Panc1 (cell line): ENCODE measurements at regions not wholly inside any gene's neighbourhood (a gene's known extent, or its start where the extent isn't known, plus 50 kb on each side); places are given as distances from the start of the nearest gene placed in this dataset.

Source experiments
- ATAC-seq: fragments of 200-7000 bp; cut with Tn5 transposase; 2 replicates; pipeline ENCODE4 v1.9.1; 2020; ENCODE audit warnings: mild to moderate bottlenecking, moderate library complexity
- BruUV-seq: library from RNA; stranded (reverse); fragments of 400-500 nt; replicated peaks from 2 replicates; lab custom pipeline; 2021; lab: Mats Ljungman, UMichigan
- CTCF ChIA-PET: fragments of 300-600 bp; sonication (Branson Sonifier 250); formaldehyde crosslinking; loops from one replicate; lab custom pipeline; 2022; ENCODE audit warnings: antibody characterized with exemption; lab: Charles Lee
- POLR2A ChIA-PET: fragments of 300-600 bp; sonication (Branson Sonifier 250); formaldehyde crosslinking; loops from one replicate; lab custom pipeline; 2022; ENCODE audit warnings: antibody characterized with exemption; lab: Charles Lee
- DNase-seq: peaks from one replicate; pipeline ENCODE4 v3.0.0-alpha.2; 2010; ENCODE audit warnings: low read depth, low spot score
- H3K27ac ChIP-seq: 2 replicates; pipeline ENCODE4 v1.5.1; 2011; ENCODE audit warnings: mild to moderate bottlenecking, low read length, inconsistent platforms
- H3K27me3 ChIP-seq: fragments of 200-500 bp; sonication (Bioruptor generic); 2 replicates; pipeline ENCODE4 v1.6.0; 2014; ENCODE audit warnings: low read length, inconsistent platforms; ENCODE audit not compliant: control insufficient read depth, insufficient read depth
- H3K36me3 ChIP-seq: fragments of 200-500 bp; sonication (Bioruptor generic); 2 replicates; pipeline ENCODE4 v1.5.1; 2014; ENCODE audit warnings: inconsistent platforms, mild to moderate bottlenecking, low read length, moderate library complexity; ENCODE audit not compliant: control insufficient read depth, insufficient read depth
- H3K4me1 ChIP-seq: 2 replicates; pipeline ENCODE4 v1.5.1; 2011; ENCODE audit warnings: inconsistent platforms, mild to moderate bottlenecking, low read length, moderate library complexity; ENCODE audit not compliant: control insufficient read depth, insufficient read depth
- H3K4me3 ChIP-seq, 2 experiments: 2 replicates each; pipeline ENCODE4 v1.5.1; 2011 to 2012; ENCODE audit warnings: low read depth in 2 of 2, low read length in 2 of 2, mild to moderate bottlenecking in 2 of 2, inconsistent platforms in 1 of 2, moderate library complexity in 1 of 2
- H3K9me3 ChIP-seq: fragments of 200-500 bp; sonication (Bioruptor generic); 2 replicates; pipeline ENCODE4 v1.5.1; 2014; ENCODE audit warnings: low read depth, mild to moderate bottlenecking, inconsistent platforms, low read length, moderate library complexity; ENCODE audit not compliant: control insufficient read depth, insufficient read depth
- POLR2AphosphoS5 ChIP-seq: IDR thresholded peaks from 2 replicates; pipeline ENCODE4 v1.6.1; 2012; ENCODE audit warnings: mild to moderate bottlenecking, low read depth, low read length, moderate library complexity
- REST ChIP-seq, 2 experiments: IDR thresholded peaks; 2 replicates each; pipeline ENCODE4 v1.6.1; 2011 to 2012; ENCODE audit warnings: low read depth in 2 of 2, control low read depth in 1 of 2, low read length in 1 of 2, mild to moderate bottlenecking in 1 of 2, moderate library complexity in 1 of 2; ENCODE audit not compliant: insufficient read depth in 1 of 2
- SIN3A ChIP-seq: IDR thresholded peaks from 2 replicates; pipeline ENCODE4 v1.6.1; 2012; ENCODE audit warnings: low read depth, mild to moderate bottlenecking, low read length, moderate library complexity, borderline replicate concordance; ENCODE audit not compliant: insufficient read depth
- TCF7L2 ChIP-seq: IDR thresholded peaks from 2 replicates; pipeline ENCODE4 v1.6.1; 2011; ENCODE audit warnings: mild to moderate bottlenecking, low read depth, low read length, inconsistent platforms
- in situ Hi-C: cut with HindIII; loops from 2 replicates; pipeline ENCODE4 v1.10.0; 2016; ENCODE audit warnings: low sequenced_read_pairs, low pct_unique_long_range_greater_than_20kb
- intact Hi-C: fragments of 100-400 bp; cut with micrococcal nuclease; formaldehyde crosslinking; loops from one replicate; pipeline ENCODE4 v1.10.0; 2022; ENCODE audit not compliant: unreplicated experiment
- TF ChIP-seq, protein P1 (sequence below): fragments of 450-650 bp; IDR thresholded peaks from 2 replicates; pipeline ENCODE4 v1.5.1; 2017; ENCODE audit warnings: mild to moderate bottlenecking

- no peak for TF ChIP-seq POLR2AphosphoS5
- TF ChIP-seq, protein P1, sequence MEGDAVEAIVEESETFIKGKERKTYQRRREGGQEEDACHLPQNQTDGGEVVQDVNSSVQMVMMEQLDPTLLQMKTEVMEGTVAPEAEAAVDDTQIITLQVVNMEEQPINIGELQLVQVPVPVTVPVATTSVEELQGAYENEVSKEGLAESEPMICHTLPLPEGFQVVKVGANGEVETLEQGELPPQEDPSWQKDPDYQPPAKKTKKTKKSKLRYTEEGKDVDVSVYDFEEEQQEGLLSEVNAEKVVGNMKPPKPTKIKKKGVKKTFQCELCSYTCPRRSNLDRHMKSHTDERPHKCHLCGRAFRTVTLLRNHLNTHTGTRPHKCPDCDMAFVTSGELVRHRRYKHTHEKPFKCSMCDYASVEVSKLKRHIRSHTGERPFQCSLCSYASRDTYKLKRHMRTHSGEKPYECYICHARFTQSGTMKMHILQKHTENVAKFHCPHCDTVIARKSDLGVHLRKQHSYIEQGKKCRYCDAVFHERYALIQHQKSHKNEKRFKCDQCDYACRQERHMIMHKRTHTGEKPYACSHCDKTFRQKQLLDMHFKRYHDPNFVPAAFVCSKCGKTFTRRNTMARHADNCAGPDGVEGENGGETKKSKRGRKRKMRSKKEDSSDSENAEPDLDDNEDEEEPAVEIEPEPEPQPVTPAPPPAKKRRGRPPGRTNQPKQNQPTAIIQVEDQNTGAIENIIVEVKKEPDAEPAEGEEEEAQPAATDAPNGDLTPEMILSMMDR, result no peak
- no peak for TF ChIP-seq TCF7L2
- no peak for TF ChIP-seq SIN3A
- TF ChIP-seq REST (IDR thresholded peaks at IDR 0.05; ENCODE audit: insufficient read depth in 1 of 2, low read depth in 2 of 2, low read length in 1 of 2), result no peak
- no peak for DNase-seq
- no peaks in the 10 kb centered on the region for H3K27me3 ChIP-seq
- in situ Hi-C loops (no loop called here), intact Hi-C loops (no loop called here)
- no peak for ATAC-seq
- H3K4me3 ChIP-seq, result no peak overlapping the region
- no peaks in the 10 kb centered on the region for H3K36me3 ChIP-seq
- H3K9me3 ChIP-seq, result no peaks in the 10 kb centered on the region
- no peak overlapping the region for H3K27ac ChIP-seq
- H3K4me1 ChIP-seq, result no peaks in the 10 kb centered on the region
- POLR2A ChIA-PET, result no interaction called here
- no TSS peak for BruUV-seq
- CTCF ChIA-PET, result no interaction called here
Measured at GRCh38 chr5:8766448-8766847, 779.4 kb downstream of the SEMA5A start.

GRCh38 chr5:8767111-8767510 lies 778.8 kb downstream of the SEMA5A start:
- Histone ChIP-seq H3K9me3 (no peaks in the 10 kb centered on the region), H3K4me1 (no peaks in the 10 kb centered on the region), H3K27ac (no peak overlapping the region), H3K27me3 (no peaks in the 10 kb centered on the region), H3K4me3 (no peak overlapping the region), H3K36me3 (no peaks in the 10 kb centered on the region)
- TF ChIP-seq, protein P1, result no peak
- TF ChIP-seq POLR2AphosphoS5 (no peak), SIN3A (no peak), TCF7L2 (no peak), REST (IDR thresholded peaks at IDR 0.05; ENCODE audit: insufficient read depth in 1 of 2, low read depth in 2 of 2, low read length in 1 of 2) (no peak)
- intact Hi-C loops (no loop called here), in situ Hi-C loops (no loop called here)
- POLR2A ChIA-PET, result no interaction called here
- no TSS peak for BruUV-seq
- DNase-seq, result no peak
- CTCF ChIA-PET, result no interaction called here
- ATAC-seq, result no peak
